H9 (cell line): ENCODE measurements at regions not wholly inside any gene's neighbourhood (a gene's known extent, or its start where the extent isn't known, plus 50 kb on each side); places are given as distances from the start of the nearest gene placed in this dataset.

ENCODE experiments used
- DNase-seq: peaks from one replicate; pipeline ENCODE4 v3.0.0-alpha.2; 2017
- H2AFZ ChIP-seq: one replicate; pipeline ENCODE4 v1.6.1; 2013; ENCODE audit warnings: mild to moderate bottlenecking, low read length, control low read depth, moderate library complexity
- H2AK5ac ChIP-seq: 2 replicates; pipeline ENCODE4 v1.6.1; 2013; ENCODE audit warnings: low read length, control low read depth, mixed read lengths; ENCODE audit not compliant: insufficient read length
- H2BK120ac ChIP-seq: one replicate; pipeline ENCODE4 v1.6.1; 2013; ENCODE audit warnings: low read depth, mild to moderate bottlenecking, low read length, control low read depth, inconsistent platforms; ENCODE audit not compliant: poor library complexity, severe bottlenecking
- H2BK12ac ChIP-seq: 2 replicates; pipeline ENCODE4 v1.6.1; 2013; ENCODE audit warnings: low read length, control low read depth, mixed read lengths, low read depth; ENCODE audit not compliant: insufficient read length
- H2BK15ac ChIP-seq: 2 replicates; pipeline ENCODE4 v1.6.1; 2013; ENCODE audit warnings: low read depth, low read length, control low read depth
- H2BK20ac ChIP-seq: one replicate; pipeline ENCODE4 v1.6.1; 2013; ENCODE audit warnings: low read depth, mild to moderate bottlenecking, low read length, control low read depth, inconsistent platforms; ENCODE audit not compliant: poor library complexity, severe bottlenecking
- H2BK5ac ChIP-seq: 2 replicates; pipeline ENCODE4 v1.6.1; 2013; ENCODE audit warnings: low read length, control low read depth, mixed read lengths; ENCODE audit not compliant: insufficient read length
- H3K14ac ChIP-seq: 2 replicates; pipeline ENCODE4 v1.6.1; 2013; ENCODE audit warnings: low read length, control low read depth; ENCODE audit not compliant: insufficient read depth
- H3K18ac ChIP-seq: 2 replicates; pipeline ENCODE4 v1.6.1; 2013; ENCODE audit warnings: low read depth, mild to moderate bottlenecking, mixed read lengths, low read length, control low read depth; ENCODE audit not compliant: insufficient read length
- H3K23ac ChIP-seq: 2 replicates; pipeline ENCODE4 v1.6.1; 2013; ENCODE audit warnings: low read length, control low read depth, mixed read lengths, low read depth; ENCODE audit not compliant: insufficient read length
- H3K23me2 ChIP-seq: 2 replicates; pipeline ENCODE4 v1.6.1; 2013; ENCODE audit warnings: low read depth, mild to moderate bottlenecking, mixed read lengths, low read length, control low read depth; ENCODE audit not compliant: insufficient read length, poor library complexity, severe bottlenecking
- H3K27ac ChIP-seq: 2 replicates; pipeline ENCODE4 v1.5.1; 2013; ENCODE audit warnings: low read length, control low read depth, mixed read lengths, low read depth; ENCODE audit not compliant: insufficient read length
- H3K27me3 ChIP-seq: 2 replicates; pipeline ENCODE4 v1.6.1; 2013; ENCODE audit warnings: low read length, control low read depth, inconsistent platforms; ENCODE audit not compliant: insufficient read depth
- H3K4ac ChIP-seq: 2 replicates; pipeline ENCODE4 v1.6.1; 2013; ENCODE audit warnings: low read depth, mild to moderate bottlenecking, control low read depth, inconsistent platforms, low read length, moderate library complexity
- H3K4me1 ChIP-seq: 2 replicates; pipeline ENCODE4 v1.6.1; 2013; ENCODE audit warnings: low read length, control low read depth, inconsistent platforms; ENCODE audit not compliant: insufficient read depth
- H3K4me2 ChIP-seq: 2 replicates; pipeline ENCODE4 v1.6.1; 2013; ENCODE audit warnings: low read length, control low read depth, mixed read lengths; ENCODE audit not compliant: insufficient read length, insufficient read depth
- H3K56ac ChIP-seq: 2 replicates; pipeline ENCODE4 v1.6.1; 2013; ENCODE audit warnings: low read depth, mild to moderate bottlenecking, mixed read lengths, low read length, control low read depth; ENCODE audit not compliant: insufficient read length
- H3K79me1 ChIP-seq: 2 replicates; pipeline ENCODE4 v1.6.1; 2013; ENCODE audit warnings: low read depth, mild to moderate bottlenecking, moderate library complexity, low read length, control low read depth, inconsistent platforms; ENCODE audit not compliant: insufficient read depth, poor library complexity, severe bottlenecking
- H3K79me2 ChIP-seq: 2 replicates; pipeline ENCODE4 v1.6.1; 2013; ENCODE audit warnings: low read length, control low read depth, inconsistent platforms; ENCODE audit not compliant: insufficient read depth
- H3K9ac ChIP-seq: 2 replicates; pipeline ENCODE4 v1.6.1; 2013; ENCODE audit warnings: low read length, control low read depth, mixed read lengths; ENCODE audit not compliant: insufficient read length; ENCODE audit errors: extremely low read depth
- H3K9me3 ChIP-seq: one replicate; pipeline ENCODE4 v1.6.1; 2013; ENCODE audit warnings: low read depth, low read length, inconsistent platforms; ENCODE audit not compliant: control insufficient read depth
- H3T11ph ChIP-seq: one replicate; pipeline ENCODE4 v1.6.1; 2013; ENCODE audit warnings: mild to moderate bottlenecking, low read length, control low read depth, inconsistent platforms
- H4K20me1 ChIP-seq: one replicate; pipeline ENCODE4 v1.6.1; 2013; ENCODE audit not compliant: control insufficient read depth, insufficient read length, insufficient read depth
- H4K5ac ChIP-seq: 2 replicates; pipeline ENCODE4 v1.6.1; 2013; ENCODE audit warnings: low read depth, mild to moderate bottlenecking, mixed read lengths, low read length, control low read depth; ENCODE audit not compliant: insufficient read length
- H4K8ac ChIP-seq: replicated peaks from 2 replicates; pipeline ENCODE4 v1.6.1; 2013; ENCODE audit warnings: low read length, control low read depth, mixed read lengths, low read depth; ENCODE audit not compliant: insufficient read length
- H4K91ac ChIP-seq: 2 replicates; pipeline ENCODE4 v1.6.1; 2013; ENCODE audit warnings: low read depth, mild to moderate bottlenecking, moderate library complexity, mixed read lengths, low read length, control low read depth; ENCODE audit not compliant: insufficient read length
- H3K27ac Mint-ChIP-seq, 3 experiments: 2 replicates in 2 of 3; 3 replicates in 1 of 3; pipeline ENCODE4 v1.8.0; 2020 to 2021; ENCODE audit warnings: mixed read lengths in 3 of 3, mild to moderate bottlenecking in 1 of 3, moderate library complexity in 1 of 3
- H3K27me3 Mint-ChIP-seq: 2 replicates; pipeline ENCODE4 v1.8.0; 2021; ENCODE audit warnings: low read depth, mild to moderate bottlenecking, moderate library complexity, mixed read lengths
- H3K36me3 Mint-ChIP-seq, 3 experiments: 2 replicates in 2 of 3; 3 replicates in 1 of 3; pipeline ENCODE4 v1.8.0; 2020 to 2021; ENCODE audit warnings: low read depth in 3 of 3, mixed read lengths in 3 of 3; ENCODE audit not compliant: insufficient read depth in 1 of 3
- H3K4me1 Mint-ChIP-seq, 2 experiments: 2 replicates each; pipeline ENCODE4 v1.8.0; 2020; ENCODE audit warnings: mixed read lengths in 2 of 2
- H3K4me3 Mint-ChIP-seq, 2 experiments: 2 replicates in 1 of 2; 3 replicates in 1 of 2; pipeline ENCODE4 v1.8.0; 2020 to 2021; ENCODE audit warnings: mild to moderate bottlenecking in 2 of 2, mixed read lengths in 2 of 2, moderate library complexity in 1 of 2
- H3K9me3 Mint-ChIP-seq, 2 experiments: 2 replicates in 1 of 2; 3 replicates in 1 of 2; pipeline ENCODE4 v1.8.0; 2020; ENCODE audit warnings: mild to moderate bottlenecking in 2 of 2, mixed read lengths in 2 of 2, moderate library complexity in 1 of 2
- WGBS: extraction: QIAGEN DNeasy Blood & Tissue Kit; methylation state at CpG from one replicate; pipeline ENCODE4 v1.1.7; 2013; ENCODE audit warnings: missing lambda C conversion rate, low lambda C conversion rate, mixed read lengths; ENCODE audit not compliant: insufficient read length; ENCODE audit errors: extremely low coverage; 5-methylcytosine and 5-hydroxymethylcytosine counted together
- TF ChIP-seq, protein P1 (sequence below): fragments of 200-600 bp; sonication (generic); conservative IDR thresholded peaks from 3 replicates; pipeline ENCODE4 v1.8.0; 2021; ENCODE audit warnings: antibody characterized with exemption, mild to moderate bottlenecking

DNA sequence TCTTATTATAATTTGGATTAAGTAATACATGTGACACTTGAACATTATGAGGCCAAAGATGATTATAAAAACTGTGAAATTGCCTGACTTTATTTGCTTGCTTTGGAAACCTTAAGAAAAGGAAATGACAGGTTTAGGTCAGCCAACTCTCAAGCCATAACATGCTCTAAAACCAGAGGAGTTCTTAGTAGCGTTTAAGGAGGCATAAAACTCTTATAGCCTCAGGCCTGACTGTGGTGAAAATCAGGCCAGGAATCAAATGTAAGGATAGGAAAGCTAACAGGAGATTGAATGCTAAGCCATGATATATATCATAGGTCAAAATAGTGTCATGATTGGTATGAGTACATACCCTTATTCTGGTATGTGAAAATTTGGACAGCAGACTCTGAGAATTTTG lies 1142.4 kb upstream of the MIR17HG start:
- H3K27me3 Mint-ChIP-seq: no peaks in the 10 kb centered on the region

More for the DNA sequence above, 1142.4 kb upstream of the MIR17HG start:
- Histone ChIP-seq H3K4me1 (no peaks in the 10 kb centered on the region), H2BK15ac (no peak overlapping the region), H3T11ph (no peak overlapping the region), H3K79me2 (no peaks in the 10 kb centered on the region), H2AK5ac (no peak overlapping the region), H2AFZ (no peak overlapping the region), H3K9ac (no peak overlapping the region), H2BK5ac (no peak overlapping the region), H4K5ac (no peak overlapping the region), H3K56ac (no peak overlapping the region), H3K27ac (no peak overlapping the region), H3K14ac (no peak overlapping the region), H4K91ac (no peak overlapping the region), H4K20me1 (no peaks in the 10 kb centered on the region), H4K8ac (no peak overlapping the region), H3K18ac (no peak overlapping the region), H2BK20ac (no peak overlapping the region), H3K9me3 (no peaks in the 10 kb centered on the region), H3K79me1 (no peaks in the 10 kb centered on the region), H3K23me2 (no peaks in the 10 kb centered on the region), H2BK120ac (no peak overlapping the region), H3K4me2 (no peak overlapping the region), H2BK12ac (no peak overlapping the region), H3K23ac (no peak overlapping the region), H3K4ac (no peak overlapping the region), H3K27me3 (no peaks in the 10 kb centered on the region)
- no peak overlapping the region for H3K27ac Mint-ChIP-seq
- no peak overlapping the region for H3K4me3 Mint-ChIP-seq
- H3K36me3 Mint-ChIP-seq: peaks cover 0 to 2% (median 0%) of the 10 kb centered on the region in 3 experiments; a peak in 1 of 7 replicates
- TF ChIP-seq, protein P1, sequence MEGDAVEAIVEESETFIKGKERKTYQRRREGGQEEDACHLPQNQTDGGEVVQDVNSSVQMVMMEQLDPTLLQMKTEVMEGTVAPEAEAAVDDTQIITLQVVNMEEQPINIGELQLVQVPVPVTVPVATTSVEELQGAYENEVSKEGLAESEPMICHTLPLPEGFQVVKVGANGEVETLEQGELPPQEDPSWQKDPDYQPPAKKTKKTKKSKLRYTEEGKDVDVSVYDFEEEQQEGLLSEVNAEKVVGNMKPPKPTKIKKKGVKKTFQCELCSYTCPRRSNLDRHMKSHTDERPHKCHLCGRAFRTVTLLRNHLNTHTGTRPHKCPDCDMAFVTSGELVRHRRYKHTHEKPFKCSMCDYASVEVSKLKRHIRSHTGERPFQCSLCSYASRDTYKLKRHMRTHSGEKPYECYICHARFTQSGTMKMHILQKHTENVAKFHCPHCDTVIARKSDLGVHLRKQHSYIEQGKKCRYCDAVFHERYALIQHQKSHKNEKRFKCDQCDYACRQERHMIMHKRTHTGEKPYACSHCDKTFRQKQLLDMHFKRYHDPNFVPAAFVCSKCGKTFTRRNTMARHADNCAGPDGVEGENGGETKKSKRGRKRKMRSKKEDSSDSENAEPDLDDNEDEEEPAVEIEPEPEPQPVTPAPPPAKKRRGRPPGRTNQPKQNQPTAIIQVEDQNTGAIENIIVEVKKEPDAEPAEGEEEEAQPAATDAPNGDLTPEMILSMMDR: no peak
- DNase-seq: no peak
- no peaks in the 10 kb centered on the region for H3K4me1 Mint-ChIP-seq
- peaks cover 0 to 2% of the 10 kb centered on the region in 2 experiments; a peak in 1 of 5 replicates for H3K9me3 Mint-ChIP-seq
- WGBS: no CpG with 5 or more reads among the region's 1 CpG
